ENCODE measurements at regions not wholly inside any gene's neighbourhood (a gene's known extent, or its start where the extent isn't known, plus 50 kb on each side); places are given as distances from the start of the nearest gene placed in this dataset.

DNA sequence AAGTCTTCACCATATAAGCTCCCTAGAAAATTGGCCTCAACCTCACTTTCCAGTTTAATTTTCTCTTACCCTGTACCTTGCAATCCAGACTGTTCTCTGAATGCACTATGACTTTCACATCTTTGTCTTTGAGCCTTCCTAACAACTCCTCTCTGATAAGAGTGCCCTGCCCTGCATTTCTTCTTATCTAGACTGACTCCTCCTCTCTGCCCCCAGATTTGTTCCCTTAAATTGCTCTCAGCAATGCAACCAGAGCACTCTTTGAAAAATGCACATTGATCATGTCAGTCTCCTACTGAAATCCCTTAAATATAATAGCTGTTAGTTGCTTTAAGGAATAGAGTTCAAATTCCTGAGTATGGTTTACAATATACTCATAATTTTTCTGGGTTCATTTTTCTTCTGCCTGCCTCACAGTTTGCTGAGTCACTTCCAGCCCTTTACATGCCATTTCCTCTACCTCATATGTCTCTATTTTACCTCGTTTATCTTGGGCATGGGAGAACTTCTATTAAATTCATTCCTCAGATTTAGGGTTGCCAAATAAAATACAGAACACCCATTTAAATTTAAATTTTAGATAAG lies 582.7 kb upstream of the AADAT start:
- DNase-seq = no peak
- WGBS, 2 donors = 3 to 6% methylated on average over 1 of the region's 1 CpG
- no peak for ATAC-seq
- H3K9me3 ChIP-seq = no peaks in the 10 kb centered on the region
- H3K4me1 ChIP-seq = no peaks in the 10 kb centered on the region
- H3K36me3 ChIP-seq = no peaks in the 10 kb centered on the region
- H3K4me3 ChIP-seq = no peak overlapping the region
- H3K27ac ChIP-seq = no peak overlapping the region
- intact Hi-C loops (cut with DNase I) = no loop called here
- H3K27me3 ChIP-seq = no peaks in the 10 kb centered on the region
- TF ChIP-seq, protein P1, sequence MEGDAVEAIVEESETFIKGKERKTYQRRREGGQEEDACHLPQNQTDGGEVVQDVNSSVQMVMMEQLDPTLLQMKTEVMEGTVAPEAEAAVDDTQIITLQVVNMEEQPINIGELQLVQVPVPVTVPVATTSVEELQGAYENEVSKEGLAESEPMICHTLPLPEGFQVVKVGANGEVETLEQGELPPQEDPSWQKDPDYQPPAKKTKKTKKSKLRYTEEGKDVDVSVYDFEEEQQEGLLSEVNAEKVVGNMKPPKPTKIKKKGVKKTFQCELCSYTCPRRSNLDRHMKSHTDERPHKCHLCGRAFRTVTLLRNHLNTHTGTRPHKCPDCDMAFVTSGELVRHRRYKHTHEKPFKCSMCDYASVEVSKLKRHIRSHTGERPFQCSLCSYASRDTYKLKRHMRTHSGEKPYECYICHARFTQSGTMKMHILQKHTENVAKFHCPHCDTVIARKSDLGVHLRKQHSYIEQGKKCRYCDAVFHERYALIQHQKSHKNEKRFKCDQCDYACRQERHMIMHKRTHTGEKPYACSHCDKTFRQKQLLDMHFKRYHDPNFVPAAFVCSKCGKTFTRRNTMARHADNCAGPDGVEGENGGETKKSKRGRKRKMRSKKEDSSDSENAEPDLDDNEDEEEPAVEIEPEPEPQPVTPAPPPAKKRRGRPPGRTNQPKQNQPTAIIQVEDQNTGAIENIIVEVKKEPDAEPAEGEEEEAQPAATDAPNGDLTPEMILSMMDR (IDR thresholded peaks at IDR 0.05) = no peak

DNA sequence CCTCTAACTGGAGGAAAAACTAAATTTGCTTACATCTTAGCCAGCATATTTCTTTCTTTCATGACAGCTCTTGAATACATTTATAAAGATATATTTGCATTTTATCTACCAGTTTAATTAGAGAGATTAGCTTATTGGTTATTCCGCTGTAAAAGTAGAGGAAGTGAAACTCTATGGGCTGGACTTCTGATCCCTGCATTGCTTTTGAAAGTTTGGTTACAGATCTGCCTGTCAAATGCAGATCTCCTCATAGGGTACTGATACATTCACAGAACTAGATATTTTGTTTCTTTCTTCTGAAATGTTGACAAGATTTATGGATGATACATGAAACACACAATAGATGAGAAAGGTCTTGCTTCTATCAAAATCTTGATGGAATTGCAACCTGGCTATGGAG lies 581.4 kb upstream of the AADAT start:
- no peak overlapping the region for H3K27ac ChIP-seq
- no peak for ATAC-seq
- H3K9me3 ChIP-seq = no peaks in the 10 kb centered on the region
- TF ChIP-seq, protein P1 (IDR thresholded peaks at IDR 0.05) = no peak
- H3K27me3 ChIP-seq = no peaks in the 10 kb centered on the region
- no peaks in the 10 kb centered on the region for H3K4me1 ChIP-seq
- no peak overlapping the region for H3K4me3 ChIP-seq
- 37 to 50% methylated on average over 1 of the region's 1 CpG for WGBS, 2 donors
- DNase-seq = no peak
- intact Hi-C loops (cut with DNase I) = loop anchor here in 1 of 10 donors (1.0 kb wide), 1 partner anchor 26 kb away; no protein-coding TSS in a partner anchor
- no peaks in the 10 kb centered on the region for H3K36me3 ChIP-seq

DNA sequence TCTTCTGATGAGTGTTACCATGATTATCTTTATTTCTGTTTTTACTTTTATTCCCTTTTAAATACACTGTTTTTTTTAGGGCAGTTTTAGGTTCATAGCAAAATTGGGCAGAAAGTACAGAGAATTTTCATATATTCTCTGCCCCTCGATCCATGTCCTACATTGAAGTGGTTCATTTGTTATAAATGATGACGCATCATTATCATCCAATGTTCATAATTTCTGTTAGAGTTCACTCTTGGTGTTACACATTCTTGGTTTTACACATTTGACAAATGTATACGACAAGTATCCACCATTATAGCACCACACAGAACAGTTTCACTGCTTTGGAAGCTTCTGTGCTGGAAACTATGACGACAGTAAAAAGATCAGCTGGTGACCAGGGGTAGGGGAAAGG lies 578.1 kb upstream of the AADAT start:
- Histone ChIP-seq H3K4me3 (no peak overlapping the region), H3K4me1 (no peaks in the 10 kb centered on the region), H3K36me3 (no peaks in the 10 kb centered on the region), H3K9me3 (peaks cover 0 to 3% (median 0%) of the 10 kb centered on the region in 11 donors), H3K27ac (no peak overlapping the region), H3K27me3 (no peaks in the 10 kb centered on the region)
- TF ChIP-seq, protein P1 (IDR thresholded peaks at IDR 0.05) = no peak
- no peak for DNase-seq
- no peak for ATAC-seq
- 86% methylated on average over 4 of the region's 4 CpGs for WGBS, 2 donors
- intact Hi-C loops (cut with DNase I) = no loop called here

DNA sequence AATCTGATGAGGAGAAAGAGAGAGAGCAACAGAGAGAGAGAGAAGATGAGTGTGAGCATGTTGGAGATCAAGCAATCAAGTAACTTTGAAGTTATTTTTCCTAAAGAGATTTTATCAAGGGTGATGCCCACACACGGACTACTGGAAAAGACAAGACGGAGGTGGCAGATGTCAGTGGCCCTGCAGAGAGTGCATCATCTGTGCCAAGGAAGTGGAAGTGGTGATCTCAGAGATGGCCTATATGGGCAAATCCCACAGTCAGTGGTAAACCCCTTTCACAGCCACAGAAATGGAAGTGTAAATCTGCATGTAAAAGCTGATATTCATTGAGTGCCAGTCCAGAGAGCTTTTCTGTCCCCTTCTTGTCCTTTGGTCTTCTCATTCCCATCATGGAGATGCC lies 577.2 kb upstream of the AADAT start:
- DNase-seq (no peak), ATAC-seq (no peak)
- no peak overlapping the region for H3K4me3 ChIP-seq
- 56 to 78% methylated on average over 2 of the region's 2 CpGs for WGBS, 2 donors
- TF ChIP-seq, protein P1 (IDR thresholded peaks at IDR 0.05) = no peak
- no peaks in the 10 kb centered on the region for H3K27me3 ChIP-seq
- H3K4me1 ChIP-seq = no peaks in the 10 kb centered on the region
- intact Hi-C loops (cut with DNase I) = no loop called here
- H3K9me3 ChIP-seq = peaks cover 0 to 3% (median 0%) of the 10 kb centered on the region in 11 donors
- no peak overlapping the region for H3K27ac ChIP-seq
- no peaks in the 10 kb centered on the region for H3K36me3 ChIP-seq

All from heart right ventricle (tissue), 16 donors.